HG02588 (cell line): ENCODE measurements at regions not wholly inside any gene's neighbourhood (a gene's known extent, or its start where the extent isn't known, plus 50 kb on each side); places are given as distances from the start of the nearest gene placed in this dataset.
"Not testable (repeated sequence)": the region's sequence is repeated elsewhere in the genome, so short reads cannot be mapped to it uniquely, and the experiment has no call there.

ENCODE experiments used
- ATAC-seq: cut with Tn5 transposase; IDR thresholded peaks from one replicate; pipeline ENCODE4 v1.9.1; 2021; ENCODE audit warnings: mild to moderate bottlenecking, moderate library complexity; ENCODE audit not compliant: unreplicated experiment

GRCh38 chr16:65716737-65717700 lies 595.2 kb upstream of the CDH11 start:
- no peak for ATAC-seq

GRCh38 chr16:65713181-65713808 lies 591.4 kb upstream of the CDH11 start:
- no peak for ATAC-seq

GRCh38 chr16:65710107-65710506 lies 588.2 kb upstream of the CDH11 start:
- no peak for ATAC-seq

GRCh38 chr16:65704866-65705265 lies 583.0 kb upstream of the CDH11 start:
- ATAC-seq = no peak

- no peak for ATAC-seq
Measured at GRCh38 chr16:65702707-65703402, 581.0 kb upstream of the CDH11 start.

- ATAC-seq = no peak
Measured at GRCh38 chr16:65700596-65700995, 578.7 kb upstream of the CDH11 start.

- no peak for ATAC-seq
Measured at GRCh38 chr16:65698791-65699321, 577.0 kb upstream of the CDH11 start.

- ATAC-seq = no peak
Measured at GRCh38 chr16:65697521-65697920, 575.7 kb upstream of the CDH11 start.

- no peak for ATAC-seq
Measured at GRCh38 chr16:65697065-65697464, 575.2 kb upstream of the CDH11 start.

- not testable (repeated sequence) for ATAC-seq
Measured at GRCh38 chr16:65691846-65692245, 570.0 kb upstream of the CDH11 start.

GRCh38 chr16:65689726-65690125 lies 567.9 kb upstream of the CDH11 start:
- no peak for ATAC-seq

- no peak for ATAC-seq
Measured at GRCh38 chr16:65688301-65688700, 566.4 kb upstream of the CDH11 start.

GRCh38 chr16:65684230-65684629 lies 562.4 kb upstream of the CDH11 start:
- no peak for ATAC-seq

GRCh38 chr16:65681406-65681805 lies 559.5 kb upstream of the CDH11 start:
- ATAC-seq = no peak

- no peak for ATAC-seq
Measured at GRCh38 chr16:65679785-65680184, 557.9 kb upstream of the CDH11 start.

GRCh38 chr16:65675161-65675560 lies 553.3 kb upstream of the CDH11 start:
- ATAC-seq = no peak

- no peak for ATAC-seq
Measured at GRCh38 chr16:65672960-65673359, 551.1 kb upstream of the CDH11 start.

- ATAC-seq = no peak
Measured at GRCh38 chr16:65671071-65671470, 549.2 kb upstream of the CDH11 start.

- no peak for ATAC-seq
Measured at GRCh38 chr16:65668064-65668595, 546.3 kb upstream of the CDH11 start.

GRCh38 chr16:65667011-65667578 lies 545.2 kb upstream of the CDH11 start:
- no peak for ATAC-seq
